Parathyroid adenoma (tissue), 2 donors: ENCODE measurements at regions not wholly inside any gene's neighbourhood (a gene's known extent, or its start where the extent isn't known, plus 50 kb on each side); places are given as distances from the start of the nearest gene placed in this dataset.

Experiments used
- H2AFZ ChIP-seq: fragments of 300-600 bp; sonication (generic); one replicate; pipeline ENCODE4 v1.7.0; 2017; ENCODE audit warnings: antibody characterized with exemption, mild to moderate bottlenecking
- H3K27ac ChIP-seq: fragments of 300-600 bp; sonication (generic); one replicate; pipeline ENCODE4 v1.7.0; 2017
- H3K27me3 ChIP-seq: fragments of 300-600 bp; sonication (generic); one replicate; pipeline ENCODE4 v1.7.0; 2017; ENCODE audit warnings: low read length; ENCODE audit not compliant: control insufficient read depth, insufficient read depth
- H3K36me3 ChIP-seq: fragments of 300-600 bp; sonication (generic); one replicate; pipeline ENCODE4 v1.7.0; 2017; ENCODE audit warnings: low read length; ENCODE audit not compliant: control insufficient read depth, insufficient read depth
- H3K4me1 ChIP-seq: fragments of 300-600 bp; sonication (generic); one replicate; pipeline ENCODE4 v1.7.0; 2017; ENCODE audit warnings: control low read depth
- H3K4me2 ChIP-seq: fragments of 300-600 bp; sonication (generic); one replicate; pipeline ENCODE4 v1.7.0; 2017; ENCODE audit warnings: low read length
- H3K4me3 ChIP-seq: fragments of 300-600 bp; sonication (generic); one replicate; pipeline ENCODE4 v1.7.0; 2017; ENCODE audit warnings: low read depth, low read length
- H3K79me2 ChIP-seq: fragments of 300-600 bp; sonication (generic); one replicate; pipeline ENCODE4 v1.7.0; 2017; ENCODE audit warnings: control low read depth
- H3K9ac ChIP-seq: fragments of 300-600 bp; sonication (generic); one replicate; pipeline ENCODE4 v1.7.0; 2017; ENCODE audit warnings: mild to moderate bottlenecking
- H3K9me3 ChIP-seq: fragments of 300-600 bp; sonication (generic); one replicate; pipeline ENCODE4 v1.7.0; 2017; ENCODE audit warnings: low read length; ENCODE audit not compliant: control insufficient read depth
- TF ChIP-seq, protein P1 (sequence below): fragments of 300-600 bp; sonication (generic); IDR thresholded peaks from one replicate; pipeline ENCODE4 v1.7.0; 2017; ENCODE audit warnings: antibody characterized with exemption, mild to moderate bottlenecking
- donor health status: primary hyperparathyroidism.

DNA sequence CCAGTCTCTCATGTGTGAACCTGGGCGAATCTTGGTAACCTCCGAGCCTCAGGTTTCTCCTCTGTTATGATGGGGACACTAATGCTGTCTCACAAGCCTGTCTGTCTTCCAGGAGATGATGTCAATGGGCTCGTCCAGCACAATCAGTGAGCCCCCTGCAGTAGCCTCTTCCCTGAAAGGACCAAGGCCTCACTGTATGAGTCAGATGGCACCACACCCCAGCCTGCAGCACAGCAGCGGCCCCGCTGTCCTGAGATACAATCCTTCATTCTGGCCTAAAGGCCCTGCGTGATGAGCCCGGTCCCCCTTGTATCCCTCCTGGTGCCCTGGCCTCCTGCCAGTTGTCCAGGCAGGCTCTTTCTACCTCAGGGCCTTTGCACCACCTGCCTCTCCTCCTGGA is 234.4 kb downstream of the IRF8 start:
- Histone ChIP-seq H3K79me2 (no peaks in the 10 kb centered on the region), H3K9me3 (no peaks in the 10 kb centered on the region), H3K27ac (no peak overlapping the region), H3K4me3 (no peak overlapping the region), H3K9ac (no peak overlapping the region), H2AFZ (no peak overlapping the region), H3K27me3 (no peaks in the 10 kb centered on the region), H3K4me1 (no peaks in the 10 kb centered on the region), H3K4me2 (no peak overlapping the region), H3K36me3 (no peaks in the 10 kb centered on the region)
- TF ChIP-seq, protein P1, sequence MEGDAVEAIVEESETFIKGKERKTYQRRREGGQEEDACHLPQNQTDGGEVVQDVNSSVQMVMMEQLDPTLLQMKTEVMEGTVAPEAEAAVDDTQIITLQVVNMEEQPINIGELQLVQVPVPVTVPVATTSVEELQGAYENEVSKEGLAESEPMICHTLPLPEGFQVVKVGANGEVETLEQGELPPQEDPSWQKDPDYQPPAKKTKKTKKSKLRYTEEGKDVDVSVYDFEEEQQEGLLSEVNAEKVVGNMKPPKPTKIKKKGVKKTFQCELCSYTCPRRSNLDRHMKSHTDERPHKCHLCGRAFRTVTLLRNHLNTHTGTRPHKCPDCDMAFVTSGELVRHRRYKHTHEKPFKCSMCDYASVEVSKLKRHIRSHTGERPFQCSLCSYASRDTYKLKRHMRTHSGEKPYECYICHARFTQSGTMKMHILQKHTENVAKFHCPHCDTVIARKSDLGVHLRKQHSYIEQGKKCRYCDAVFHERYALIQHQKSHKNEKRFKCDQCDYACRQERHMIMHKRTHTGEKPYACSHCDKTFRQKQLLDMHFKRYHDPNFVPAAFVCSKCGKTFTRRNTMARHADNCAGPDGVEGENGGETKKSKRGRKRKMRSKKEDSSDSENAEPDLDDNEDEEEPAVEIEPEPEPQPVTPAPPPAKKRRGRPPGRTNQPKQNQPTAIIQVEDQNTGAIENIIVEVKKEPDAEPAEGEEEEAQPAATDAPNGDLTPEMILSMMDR = no peak

DNA sequence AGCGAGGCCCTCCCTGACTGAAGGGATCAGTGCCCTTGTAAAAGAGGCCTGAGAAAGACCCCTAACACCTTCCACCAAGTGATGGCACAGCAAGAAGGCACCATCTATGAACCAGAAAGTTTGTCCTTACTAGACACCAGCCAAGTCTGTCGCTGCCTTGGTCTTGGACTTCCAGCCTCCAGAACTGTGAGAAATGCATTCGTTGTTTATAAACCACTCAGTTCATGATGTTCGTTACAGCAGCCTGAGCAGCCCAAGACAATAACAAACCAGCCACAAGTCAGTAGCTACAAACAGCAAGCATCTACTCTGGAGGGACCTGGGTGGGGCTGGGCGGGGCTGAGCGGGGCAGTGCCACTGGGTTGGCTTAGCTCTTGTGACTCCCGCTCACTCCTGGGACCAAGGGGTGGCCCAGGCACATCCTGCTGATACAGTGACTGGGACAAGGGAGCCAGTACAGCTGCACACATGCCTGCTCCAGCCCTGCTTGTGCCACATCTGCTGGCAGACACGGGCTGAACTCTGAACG is 234.9 kb downstream of the IRF8 start:
- H2AFZ ChIP-seq = no peak overlapping the region

DNA sequence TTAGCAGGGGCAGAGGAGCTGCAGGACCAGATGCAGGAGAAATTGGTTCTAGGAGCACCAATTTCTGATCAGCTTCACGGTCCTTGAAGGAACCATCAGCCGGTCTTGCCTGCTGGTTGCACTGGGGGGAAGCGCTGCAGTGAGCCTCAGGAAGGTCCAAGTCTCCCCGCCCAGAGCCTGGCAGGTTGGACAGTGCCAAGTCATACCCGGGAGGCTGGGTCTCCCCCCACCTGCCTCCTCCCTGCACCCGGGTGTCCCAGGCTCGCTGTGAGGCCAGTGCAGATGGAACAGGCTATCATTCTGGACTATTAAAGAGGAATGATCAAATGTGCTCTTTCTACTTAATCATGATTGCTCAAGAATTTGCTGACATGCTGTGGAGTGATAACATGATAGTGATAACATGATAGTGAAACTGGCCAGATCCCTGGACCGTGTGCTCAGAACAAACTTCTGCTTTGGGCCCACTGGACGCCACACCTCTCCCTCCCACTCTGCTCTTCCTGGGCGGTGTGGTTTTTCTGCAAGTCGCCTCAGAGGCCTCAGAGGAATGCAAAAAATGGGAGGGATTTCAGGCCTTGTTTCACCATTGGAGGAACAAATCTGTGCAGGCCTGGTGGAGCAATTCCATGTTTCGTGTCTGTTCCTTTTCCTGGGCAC is 236.0 kb downstream of the IRF8 start:
- Histone ChIP-seq H3K4me3 (no peak overlapping the region), H3K9me3 (no peaks in the 10 kb centered on the region), H3K9ac (no peak overlapping the region), H3K4me1 (no peaks in the 10 kb centered on the region), H3K27me3 (no peaks in the 10 kb centered on the region), H3K79me2 (no peaks in the 10 kb centered on the region), H3K27ac (no peak overlapping the region), H3K4me2 (no peak overlapping the region), H3K36me3 (no peaks in the 10 kb centered on the region), H2AFZ (no peak overlapping the region)
- TF ChIP-seq, protein P1 = no peak

More for the DNA sequence above, 234.9 kb downstream of the IRF8 start:
- H3K4me2 ChIP-seq = no peak overlapping the region
- no peaks in the 10 kb centered on the region for H3K27me3 ChIP-seq
- no peaks in the 10 kb centered on the region for H3K4me1 ChIP-seq
- H3K4me3 ChIP-seq = no peak overlapping the region
- H3K9ac ChIP-seq = no peak overlapping the region
- no peak overlapping the region for H3K27ac ChIP-seq
- TF ChIP-seq, protein P1 = no peak
- H3K79me2 ChIP-seq = no peaks in the 10 kb centered on the region
- no peaks in the 10 kb centered on the region for H3K36me3 ChIP-seq
- H3K9me3 ChIP-seq = no peaks in the 10 kb centered on the region

DNA sequence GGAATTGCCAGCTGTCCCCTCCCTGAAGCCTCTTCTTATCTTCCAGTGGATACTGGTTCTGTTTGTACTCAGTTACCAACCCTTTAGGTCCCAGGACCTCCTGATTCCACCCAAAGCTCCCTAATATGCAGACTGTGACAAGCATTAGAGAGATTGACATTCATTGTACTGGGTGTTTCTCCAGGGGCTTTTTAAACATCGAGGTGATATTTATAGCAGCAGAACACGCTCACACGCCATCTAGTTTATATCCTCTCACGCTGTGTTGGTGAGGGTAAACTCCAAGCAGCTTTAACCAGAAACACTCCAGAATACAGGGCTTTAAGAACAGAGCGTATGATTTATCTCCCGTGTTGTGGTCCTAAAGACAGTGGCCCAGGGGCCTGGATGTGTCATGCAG is 238.4 kb downstream of the IRF8 start:
- no peaks in the 10 kb centered on the region for H3K79me2 ChIP-seq
- H3K9ac ChIP-seq = no peak overlapping the region
- H2AFZ ChIP-seq = no peak overlapping the region
- no peak overlapping the region for H3K4me3 ChIP-seq
- no peaks in the 10 kb centered on the region for H3K4me1 ChIP-seq
- H3K9me3 ChIP-seq = no peaks in the 10 kb centered on the region
- TF ChIP-seq, protein P1 = no peak
- no peaks in the 10 kb centered on the region for H3K27me3 ChIP-seq
- H3K27ac ChIP-seq = no peak overlapping the region
- H3K4me2 ChIP-seq = no peak overlapping the region
- H3K36me3 ChIP-seq = no peaks in the 10 kb centered on the region
